ENCODE measurements at regions not wholly inside any gene's neighbourhood (a gene's known extent, or its start where the extent isn't known, plus 50 kb on each side); places are given as distances from the start of the nearest gene placed in this dataset.

DNA sequence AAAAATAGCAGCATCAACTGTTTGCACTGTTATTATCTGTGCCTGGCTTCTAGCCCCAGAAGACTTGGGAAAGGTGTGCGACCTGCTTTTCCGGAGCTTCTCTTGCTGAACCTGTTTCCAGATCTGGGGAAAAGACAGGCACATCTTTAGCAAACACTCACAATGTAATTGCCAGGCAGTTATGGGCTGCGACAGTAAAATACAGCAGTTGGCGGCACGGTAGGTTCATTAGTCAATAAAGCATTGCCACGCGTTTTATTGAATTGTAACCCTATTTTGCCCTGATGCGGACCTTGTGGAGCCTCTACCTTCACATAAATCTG lies 223.7 kb upstream of the TSHZ3 start:
- ATAC-seq (replicated peaks) = no peak
- H3K4me1 Mint-ChIP-seq (ENCODE audit: low read depth in 2 of 2) = no peaks in the 10 kb centered on the region

DNA sequence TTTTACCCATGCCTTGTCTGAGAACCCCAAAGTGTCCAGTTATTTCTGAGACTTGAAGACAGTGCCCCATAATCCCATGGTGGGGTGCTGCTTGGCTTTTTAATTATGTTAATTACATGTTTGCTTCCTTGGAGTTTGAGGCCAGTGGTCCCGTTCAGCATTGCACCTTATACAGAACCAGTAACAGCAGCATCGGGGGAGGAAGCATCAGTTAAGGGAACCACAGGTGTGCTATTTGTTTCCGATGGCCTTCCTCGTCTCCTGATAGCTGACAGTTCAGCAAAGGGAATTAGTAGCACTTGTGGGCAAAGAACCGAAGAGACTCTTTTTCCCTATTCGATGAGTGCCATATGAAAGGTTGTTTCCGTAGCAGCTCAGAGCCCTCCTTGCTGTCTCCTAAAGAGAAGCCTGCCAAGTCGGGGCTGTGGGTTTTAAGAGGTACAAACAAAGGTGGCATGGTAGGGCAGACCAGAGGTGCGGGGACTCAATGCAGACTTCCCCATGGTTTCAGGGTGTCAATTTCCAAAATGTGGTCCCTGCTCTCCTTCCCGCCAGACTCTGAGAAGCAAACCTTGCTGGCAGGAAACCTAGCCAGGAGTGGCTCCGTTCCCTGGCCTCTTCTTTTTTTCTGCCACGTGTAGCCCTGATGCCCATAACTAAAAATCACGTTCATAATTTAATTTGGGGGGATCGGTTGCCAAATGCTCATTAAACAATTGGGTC lies 225.2 kb upstream of the TSHZ3 start:
- ATAC-seq (replicated peaks) = no peak
- DNase-seq = no peak
- Mint-ChIP-seq H3K4me3 (no peak overlapping the region), H3K27me3 (peaks cover 0 to 14% of the 10 kb centered on the region in 2 donors), H3K36me3 (ENCODE audit: insufficient read depth) (no peaks in the 10 kb centered on the region), H3K4me1 (ENCODE audit: low read depth in 2 of 2) (no peaks in the 10 kb centered on the region), H3K27ac (no peak overlapping the region), H3K9me3 (no peaks in the 10 kb centered on the region)

More for the DNA sequence above, 223.7 kb upstream of the TSHZ3 start:
- H3K27me3 Mint-ChIP-seq = peaks cover 0 to 14% of the 10 kb centered on the region in 2 donors
- no peak for DNase-seq
- H3K36me3 Mint-ChIP-seq (ENCODE audit: insufficient read depth) = no peaks in the 10 kb centered on the region
- no peak overlapping the region for H3K27ac Mint-ChIP-seq
- no peaks in the 10 kb centered on the region for H3K9me3 Mint-ChIP-seq
- H3K4me3 Mint-ChIP-seq = no peak overlapping the region

- Mint-ChIP-seq H3K27ac (no peak overlapping the region), H3K27me3 (peaks cover 0 to 17% of the 10 kb centered on the region in 2 donors)
- DNase-seq = no peak
Measured at GRCh38 chr19:31575846-31576335, 226.7 kb upstream of the TSHZ3 start.

DNA sequence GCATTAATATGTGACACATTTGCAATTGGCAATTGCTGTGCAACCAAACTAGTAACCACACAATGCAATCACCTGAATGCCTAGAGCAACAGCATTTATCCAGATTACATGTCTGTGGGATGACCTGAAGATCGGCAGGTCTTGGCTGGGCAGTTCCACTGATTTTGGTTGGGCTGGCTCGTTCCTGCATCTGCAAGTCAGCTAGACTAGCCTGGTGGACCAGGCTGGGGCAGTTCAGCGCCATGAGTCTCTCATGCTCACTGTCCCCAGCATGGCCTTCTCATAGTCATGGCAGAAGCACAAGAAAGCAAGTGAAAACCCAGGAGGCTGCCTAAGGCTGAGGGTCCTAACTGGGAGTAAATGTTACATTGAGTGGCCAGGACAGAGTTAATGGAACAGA lies 229.1 kb upstream of the TSHZ3 start:
- no peaks in the 10 kb centered on the region for H3K9me3 Mint-ChIP-seq
- DNase-seq (no peak), ATAC-seq (replicated peaks) (no peak)
- H3K27me3 Mint-ChIP-seq = peaks cover 8 to 14% of the 10 kb centered on the region in 2 donors
- H3K36me3 Mint-ChIP-seq (ENCODE audit: insufficient read depth) = no peaks in the 10 kb centered on the region
- no peak overlapping the region for H3K4me3 Mint-ChIP-seq
- H3K4me1 Mint-ChIP-seq (ENCODE audit: low read depth in 2 of 2) = no peaks in the 10 kb centered on the region
- H3K27ac Mint-ChIP-seq = no peak overlapping the region

More at GRCh38 chr19:31575846-31576335, 226.7 kb upstream of the TSHZ3 start:
- no peaks in the 10 kb centered on the region for H3K36me3 Mint-ChIP-seq (ENCODE audit: insufficient read depth)
- no peaks in the 10 kb centered on the region for H3K4me1 Mint-ChIP-seq (ENCODE audit: low read depth in 2 of 2)
- no peaks in the 10 kb centered on the region for H3K9me3 Mint-ChIP-seq
- ATAC-seq (replicated peaks) = no peak
- H3K4me3 Mint-ChIP-seq = no peak overlapping the region

- Mint-ChIP-seq H3K36me3 (ENCODE audit: insufficient read depth) (no peaks in the 10 kb centered on the region), H3K4me1 (ENCODE audit: low read depth in 2 of 2) (no peaks in the 10 kb centered on the region), H3K27ac (no peak overlapping the region), H3K4me3 (no peak overlapping the region), H3K27me3 (peaks cover 8 to 20% of the 10 kb centered on the region in 2 donors), H3K9me3 (no peaks in the 10 kb centered on the region)
- ATAC-seq (replicated peaks) (no peak), DNase-seq (no peak)
Measured at GRCh38 chr19:31583148-31583547, 233.9 kb upstream of the TSHZ3 start.

DNA sequence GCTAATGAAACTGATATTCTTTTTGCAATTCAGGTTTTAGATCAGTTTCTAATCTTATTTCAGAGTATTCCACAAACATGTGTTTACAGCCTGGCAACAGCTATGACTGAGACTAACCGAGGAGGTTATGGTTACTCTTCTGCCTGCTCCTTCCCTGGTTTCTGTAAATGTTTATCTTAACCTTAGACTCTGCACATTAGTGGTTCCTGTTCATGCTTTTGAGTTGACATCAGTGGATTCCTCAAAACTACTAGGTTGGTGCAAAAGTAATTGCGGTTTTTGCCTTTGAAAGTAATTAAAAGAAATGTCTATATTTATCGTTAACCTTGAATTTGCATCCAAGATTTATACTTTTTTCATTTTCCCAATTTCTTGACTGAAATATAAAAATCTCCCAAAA lies 237.0 kb upstream of the TSHZ3 start:
- no peak for ATAC-seq (replicated peaks)
- Mint-ChIP-seq H3K27ac (no peak overlapping the region), H3K36me3 (ENCODE audit: insufficient read depth) (no peaks in the 10 kb centered on the region)

DNA sequence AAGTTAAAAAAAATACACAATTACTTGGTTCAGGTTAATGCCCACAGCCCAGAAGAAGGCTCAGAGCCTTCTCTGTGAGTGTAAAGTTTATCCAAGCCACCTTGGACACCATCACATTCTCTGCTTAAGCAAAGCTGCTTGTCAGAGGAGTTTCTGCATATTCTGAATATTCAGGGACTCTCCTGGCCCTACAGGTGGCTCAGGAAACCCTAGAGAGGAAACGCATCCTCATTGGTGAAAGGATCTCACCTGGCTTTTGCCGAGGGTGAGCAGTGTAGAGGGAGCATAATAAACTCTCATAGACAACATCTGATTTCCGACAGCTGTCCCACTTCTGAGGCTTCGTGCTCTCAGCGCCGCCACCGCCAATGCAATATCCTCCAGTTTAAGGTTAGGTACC lies 239.9 kb upstream of the TSHZ3 start:
- H3K36me3 Mint-ChIP-seq (ENCODE audit: insufficient read depth) = no peaks in the 10 kb centered on the region
- H3K4me3 Mint-ChIP-seq = no peak overlapping the region
- H3K9me3 Mint-ChIP-seq = peaks cover 0 to 2% of the 10 kb centered on the region in 2 donors
- H3K4me1 Mint-ChIP-seq (ENCODE audit: low read depth in 2 of 2) = no peaks in the 10 kb centered on the region
- DNase-seq = no peak
- peaks cover 19 to 37% of the 10 kb centered on the region in 2 donors for H3K27me3 Mint-ChIP-seq
- no peak overlapping the region for H3K27ac Mint-ChIP-seq
- ATAC-seq (replicated peaks) = no peak

More for the DNA sequence above, 237.0 kb upstream of the TSHZ3 start:
- Mint-ChIP-seq H3K9me3 (no peaks in the 10 kb centered on the region), H3K4me3 (no peak overlapping the region), H3K27me3 (peaks cover 19 to 40% of the 10 kb centered on the region in 2 donors), H3K4me1 (ENCODE audit: low read depth in 2 of 2) (no peaks in the 10 kb centered on the region)
- no peak for DNase-seq

GRCh38 chr19:31591258-31591657 lies 242.0 kb upstream of the TSHZ3 start:
- no peaks in the 10 kb centered on the region for H3K36me3 Mint-ChIP-seq (ENCODE audit: insufficient read depth)
- H3K27ac Mint-ChIP-seq = no peak overlapping the region
- H3K4me3 Mint-ChIP-seq = no peak overlapping the region
- H3K9me3 Mint-ChIP-seq = peaks cover 0 to 2% of the 10 kb centered on the region in 2 donors
- ATAC-seq (replicated peaks) (no peak), DNase-seq (no peak)
- H3K27me3 Mint-ChIP-seq = peaks cover 29 to 37% of the 10 kb centered on the region in 2 donors
- no peaks in the 10 kb centered on the region for H3K4me1 Mint-ChIP-seq (ENCODE audit: low read depth in 2 of 2)

DNA sequence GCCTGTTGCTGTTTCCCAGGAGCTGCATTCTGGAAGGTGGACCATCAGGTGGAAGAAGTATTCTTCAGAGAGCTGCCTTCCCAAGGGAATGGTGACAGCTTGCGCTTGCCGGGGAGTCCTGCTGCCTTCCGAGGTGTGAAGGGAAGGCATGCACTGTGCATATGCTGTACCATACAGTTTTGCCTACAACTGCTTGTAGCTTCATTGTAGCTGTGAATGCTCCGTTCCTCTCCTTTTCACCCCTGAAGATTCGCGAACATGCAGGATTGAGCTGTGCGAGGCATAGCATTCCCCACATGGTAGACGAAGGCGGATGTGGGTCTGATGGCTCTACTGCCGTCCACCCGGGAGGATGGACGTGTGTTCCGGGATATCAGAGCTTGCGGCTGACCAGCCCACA lies 243.2 kb upstream of the TSHZ3 start:
- Mint-ChIP-seq H3K27me3 (peaks cover 29 to 41% of the 10 kb centered on the region in 2 donors), H3K4me3 (no peak overlapping the region), H3K36me3 (ENCODE audit: insufficient read depth) (no peaks in the 10 kb centered on the region), H3K9me3 (peaks cover 0 to 2% of the 10 kb centered on the region in 2 donors), H3K27ac (no peak overlapping the region), H3K4me1 (ENCODE audit: low read depth in 2 of 2) (no peaks in the 10 kb centered on the region)
- no peak for DNase-seq
- ATAC-seq (replicated peaks) = no peak

- H3K9me3 Mint-ChIP-seq = peaks cover 0 to 2% of the 10 kb centered on the region in 2 donors
- DNase-seq = no peak
- H3K27ac Mint-ChIP-seq = no peak overlapping the region
- no peak for ATAC-seq (replicated peaks)
- no peaks in the 10 kb centered on the region for H3K36me3 Mint-ChIP-seq (ENCODE audit: insufficient read depth)
- H3K27me3 Mint-ChIP-seq = peaks cover 20 to 27% of the 10 kb centered on the region in 2 donors
- no peaks in the 10 kb centered on the region for H3K4me1 Mint-ChIP-seq (ENCODE audit: low read depth in 2 of 2)
- no peak overlapping the region for H3K4me3 Mint-ChIP-seq
Measured at GRCh38 chr19:31594701-31595100, 245.5 kb upstream of the TSHZ3 start.

DNA sequence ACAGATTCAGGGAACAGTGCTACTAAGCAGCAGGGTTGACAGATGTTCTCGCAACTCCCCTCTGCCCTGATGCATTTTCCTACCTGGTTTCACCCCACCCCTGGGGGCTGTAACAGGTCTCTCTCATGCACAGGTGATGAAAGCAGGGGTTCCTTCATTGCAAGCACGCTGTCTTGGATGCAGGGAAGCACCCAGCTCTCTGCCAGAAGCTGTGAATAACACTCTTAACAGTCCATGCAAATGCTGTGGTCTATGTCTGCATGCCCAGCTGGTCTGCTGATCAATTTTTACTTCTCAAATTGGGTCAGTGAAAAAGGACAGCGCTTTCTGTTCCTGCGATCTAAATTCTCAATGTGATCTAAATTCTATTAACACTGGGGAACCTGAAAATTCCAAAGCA lies 246.3 kb upstream of the TSHZ3 start:
- ATAC-seq (replicated peaks) (no peak), DNase-seq (no peak)
- Mint-ChIP-seq H3K27me3 (peaks cover 12 to 19% of the 10 kb centered on the region in 2 donors), H3K9me3 (peaks cover 0 to 2% of the 10 kb centered on the region in 2 donors), H3K4me1 (ENCODE audit: low read depth in 2 of 2) (no peaks in the 10 kb centered on the region), H3K36me3 (ENCODE audit: insufficient read depth) (no peaks in the 10 kb centered on the region), H3K27ac (no peak overlapping the region), H3K4me3 (no peak overlapping the region)

DNA sequence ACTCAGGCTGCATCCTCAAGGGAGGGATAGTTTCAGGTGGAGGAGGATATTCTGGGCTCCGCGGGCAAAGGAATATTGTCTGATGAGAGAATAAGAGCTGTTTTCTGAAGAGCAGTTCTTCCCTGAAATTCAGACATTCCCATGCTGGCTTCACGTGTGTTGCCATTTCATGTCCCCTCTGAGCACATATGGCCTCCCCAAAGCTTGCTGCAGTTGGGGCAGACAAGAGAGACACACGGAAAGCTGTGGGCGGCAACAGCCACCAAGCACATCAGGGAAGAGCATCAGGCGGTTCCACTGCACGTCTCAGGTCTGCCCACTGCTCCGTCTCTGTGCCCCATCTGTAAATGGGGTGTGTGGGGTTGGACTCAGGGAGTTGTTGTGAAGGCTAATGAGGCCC lies 247.5 kb upstream of the TSHZ3 start:
- peaks cover 0 to 2% of the 10 kb centered on the region in 2 donors for H3K9me3 Mint-ChIP-seq
- no peak overlapping the region for H3K27ac Mint-ChIP-seq
- H3K27me3 Mint-ChIP-seq = peaks cover 8 to 18% of the 10 kb centered on the region in 2 donors
- H3K4me3 Mint-ChIP-seq = no peak overlapping the region
- DNase-seq (no peak), ATAC-seq (replicated peaks) (no peak)
- H3K36me3 Mint-ChIP-seq (ENCODE audit: insufficient read depth) = no peaks in the 10 kb centered on the region
- H3K4me1 Mint-ChIP-seq (ENCODE audit: low read depth in 2 of 2) = no peaks in the 10 kb centered on the region

GRCh38 chr19:31597616-31598015 lies 248.4 kb upstream of the TSHZ3 start:
- H3K4me1 Mint-ChIP-seq (ENCODE audit: low read depth in 2 of 2) = no peaks in the 10 kb centered on the region

DNA sequence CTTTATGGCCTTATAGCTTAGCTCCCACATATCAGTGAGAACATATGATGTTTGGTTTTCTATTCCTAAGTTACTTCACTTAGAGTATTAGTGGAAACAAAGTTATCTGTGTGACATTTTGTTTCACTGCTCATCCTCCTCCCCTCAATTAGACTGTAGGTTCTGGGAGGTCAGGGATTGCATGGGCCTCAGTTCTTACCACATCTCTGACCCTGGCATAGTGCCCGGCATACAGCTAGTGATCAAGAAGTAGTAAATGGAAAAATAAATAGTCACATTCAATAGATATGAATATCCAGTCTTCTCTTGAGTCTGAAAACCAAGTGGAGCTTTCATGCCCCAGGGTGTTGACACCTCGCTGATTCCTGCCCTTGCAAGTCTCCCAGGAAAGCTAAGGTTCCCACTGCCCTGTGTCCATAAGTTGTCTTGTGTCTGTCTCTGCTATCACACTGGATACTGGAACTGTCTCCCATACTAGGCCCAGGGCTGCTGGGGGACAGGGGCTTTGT lies 249.5 kb upstream of the TSHZ3 start:
- Mint-ChIP-seq H3K4me3 (no peak overlapping the region), H3K27me3 (peaks cover 8 to 11% of the 10 kb centered on the region in 2 donors), H3K4me1 (ENCODE audit: low read depth in 2 of 2) (no peaks in the 10 kb centered on the region), H3K36me3 (ENCODE audit: insufficient read depth) (no peaks in the 10 kb centered on the region), H3K9me3 (no peaks in the 10 kb centered on the region), H3K27ac (no peak overlapping the region)
- DNase-seq (no peak), ATAC-seq (replicated peaks) (no peak)

More at GRCh38 chr19:31597616-31598015, 248.4 kb upstream of the TSHZ3 start:
- no peak overlapping the region for H3K27ac Mint-ChIP-seq
- no peak for ATAC-seq (replicated peaks)
- H3K9me3 Mint-ChIP-seq = peaks cover 0 to 2% of the 10 kb centered on the region in 2 donors
- DNase-seq = no peak
- H3K27me3 Mint-ChIP-seq = peaks cover 8 to 16% of the 10 kb centered on the region in 2 donors
- H3K4me3 Mint-ChIP-seq = no peak overlapping the region
- H3K36me3 Mint-ChIP-seq (ENCODE audit: insufficient read depth) = no peaks in the 10 kb centered on the region

Measured in effector memory CD8-positive, alpha-beta T cell (primary cell).